ENCODE measurements at regions not wholly inside any gene's neighbourhood (a gene's known extent, or its start where the extent isn't known, plus 50 kb on each side); places are given as distances from the start of the nearest gene placed in this dataset.

DNA sequence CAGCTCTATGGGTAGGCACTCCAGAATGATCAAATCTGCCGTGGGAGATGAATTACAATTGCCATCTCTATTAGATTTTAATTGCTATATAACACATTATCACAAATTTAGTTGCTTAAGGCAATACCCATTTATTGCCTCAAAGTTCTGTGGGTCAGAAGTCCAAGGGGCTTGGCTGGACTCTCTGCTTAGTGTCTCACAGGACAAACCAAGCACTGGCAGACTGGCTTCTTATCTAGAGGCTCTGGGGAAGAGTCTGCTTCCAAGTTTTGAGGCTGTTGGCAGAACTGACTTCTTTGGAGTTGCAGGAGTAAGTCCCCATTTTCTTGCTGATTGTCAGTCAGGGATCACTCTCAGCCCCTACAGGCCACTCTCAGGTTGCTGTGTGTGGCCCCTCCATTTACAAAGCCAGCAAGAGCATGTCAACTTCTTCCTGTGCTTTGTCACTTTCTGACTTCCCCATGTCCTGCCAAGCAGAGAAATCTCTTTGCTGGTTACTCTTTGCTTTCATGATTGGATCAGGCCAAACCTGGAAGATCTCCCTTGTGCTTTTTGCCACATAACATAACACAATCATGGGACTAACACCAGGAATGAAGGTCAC lies 93.5 kb upstream of the PRICKLE2 start:
- Histone ChIP-seq H3K9me3 (replicated peaks; ENCODE audit: control insufficient read depth, insufficient read depth, low read depth, low read length) (no peaks in the 10 kb centered on the region), H3K4me3 (no peak overlapping the region), H3K4me1 (replicated peaks in 1 of 2; ENCODE audit: control insufficient read depth in 2 of 2, insufficient read depth in 2 of 2, low read length in 2 of 2) (no peaks in the 10 kb centered on the region), H3K79me2 (ENCODE audit: control insufficient read depth, insufficient read depth, low read length) (no peaks in the 10 kb centered on the region), H4K20me1 (replicated peaks; ENCODE audit: control insufficient read depth, insufficient read depth, low read length) (no peaks in the 10 kb centered on the region), H3K27ac (ENCODE audit: extremely low read depth, low read depth, low read length) (no peak overlapping the region), H3K27me3 (ENCODE audit: control insufficient read depth in 2 of 2, insufficient read depth in 2 of 2, low read length in 2 of 2) (no peaks in the 10 kb centered on the region), H2AFZ (ENCODE audit: low read depth, low read length) (no peak overlapping the region), H3K9ac (ENCODE audit: insufficient read depth in 1 of 2, low read depth in 2 of 2, low read length in 2 of 2) (no peak overlapping the region), H3K9me1 (ENCODE audit: control insufficient read depth, insufficient read depth, low read length) (no peaks in the 10 kb centered on the region), H3K36me3 (ENCODE audit: control insufficient read depth, insufficient read depth, low read length) (no peaks in the 10 kb centered on the region), H3K4me2 (ENCODE audit: insufficient read depth, low read length) (no peak overlapping the region)
- ATAC-seq, result no peak
- in situ Hi-C loops (cut with MboI) (no loop called here), intact Hi-C loops (cut with micrococcal nuclease) (no loop called here)
- TF ChIP-seq, protein P1, sequence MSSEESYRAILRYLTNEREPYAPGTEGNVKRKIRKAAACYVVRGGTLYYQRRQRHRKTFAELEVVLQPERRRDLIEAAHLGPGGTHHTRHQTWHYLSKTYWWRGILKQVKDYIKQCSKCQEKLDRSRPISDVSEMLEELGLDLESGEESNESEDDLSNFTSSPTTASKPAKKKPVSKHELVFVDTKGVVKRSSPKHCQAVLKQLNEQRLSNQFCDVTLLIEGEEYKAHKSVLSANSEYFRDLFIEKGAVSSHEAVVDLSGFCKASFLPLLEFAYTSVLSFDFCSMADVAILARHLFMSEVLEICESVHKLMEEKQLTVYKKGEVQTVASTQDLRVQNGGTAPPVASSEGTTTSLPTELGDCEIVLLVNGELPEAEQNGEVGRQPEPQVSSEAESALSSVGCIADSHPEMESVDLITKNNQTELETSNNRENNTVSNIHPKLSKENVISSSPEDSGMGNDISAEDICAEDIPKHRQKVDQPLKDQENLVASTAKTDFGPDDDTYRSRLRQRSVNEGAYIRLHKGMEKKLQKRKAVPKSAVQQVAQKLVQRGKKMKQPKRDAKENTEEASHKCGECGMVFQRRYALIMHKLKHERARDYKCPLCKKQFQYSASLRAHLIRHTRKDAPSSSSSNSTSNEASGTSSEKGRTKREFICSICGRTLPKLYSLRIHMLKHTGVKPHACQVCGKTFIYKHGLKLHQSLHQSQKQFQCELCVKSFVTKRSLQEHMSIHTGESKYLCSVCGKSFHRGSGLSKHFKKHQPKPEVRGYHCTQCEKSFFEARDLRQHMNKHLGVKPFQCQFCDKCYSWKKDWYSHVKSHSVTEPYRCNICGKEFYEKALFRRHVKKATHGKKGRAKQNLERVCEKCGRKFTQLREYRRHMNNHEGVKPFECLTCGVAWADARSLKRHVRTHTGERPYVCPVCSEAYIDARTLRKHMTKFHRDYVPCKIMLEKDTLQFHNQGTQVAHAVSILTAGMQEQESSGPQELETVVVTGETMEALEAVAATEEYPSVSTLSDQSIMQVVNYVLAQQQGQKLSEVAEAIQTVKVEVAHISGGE (CRISPR knock-in tag; IDR thresholded peaks at IDR 0.05), result peak in 1 of 3 experiments; percentile 34; a peak in 1 of 6 replicates
- TF ChIP-seq NELFE (IDR thresholded peaks at IDR 0.05; ENCODE audit: insufficient read depth, insufficient read length), result no peak
- ChIA-PET CTCF (ENCODE audit: low intra/inter-chr PET ratio) (no interaction called here), POLR2A (no interaction called here)
- DNase-seq (ENCODE audit: extremely low read depth in 1 of 4, low spot score in 3 of 4), result no peak
- 0% methylated on average over 1 of the region's 1 CpG for WGBS (ENCODE audit: insufficient coverage, low coverage, missing lambda C conversion rate)
- FAIRE-seq, result no peak
- no TSS peak for BruUV-seq (replicated peaks)
